Activated CD8-positive, alpha-beta memory T cell treated with anti-CD3 and anti-CD28 coated beads for 24 hours (primary cell): ENCODE measurements at regions not wholly inside any gene's neighbourhood (a gene's known extent, or its start where the extent isn't known, plus 50 kb on each side); places are given as distances from the start of the nearest gene placed in this dataset.

Experiments used
- DNase-seq: peaks from one replicate; pipeline ENCODE4 v3.0.0-alpha.2; 2020

DNA sequence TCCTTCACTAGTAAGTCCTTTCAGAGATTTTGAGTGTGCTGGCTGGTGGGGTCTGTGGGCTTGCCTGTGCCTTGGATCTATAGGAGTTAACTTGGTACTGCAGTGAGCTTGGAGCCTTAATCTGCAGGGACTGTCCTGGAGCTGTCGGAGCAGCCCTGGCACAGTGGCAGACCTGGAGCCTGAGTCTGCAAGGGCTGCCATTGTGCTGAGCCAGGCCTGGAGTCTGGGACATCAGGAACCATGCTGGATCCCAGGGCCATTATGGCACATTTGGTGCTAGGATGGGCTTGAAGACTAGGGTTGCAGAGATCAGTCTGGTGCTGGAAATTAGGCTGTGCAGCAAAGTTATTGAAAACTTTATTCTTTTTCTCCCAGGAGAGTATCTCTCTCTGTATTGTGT lies 665.4 kb downstream of the METTL15 start:
- no peak for DNase-seq

- no peak for DNase-seq
Observed at GRCh38 chr11:28770806-28771205, 662.6 kb downstream of the METTL15 start.

- no peak for DNase-seq
Observed at GRCh38 chr11:28767574-28767973, 659.4 kb downstream of the METTL15 start.

DNA sequence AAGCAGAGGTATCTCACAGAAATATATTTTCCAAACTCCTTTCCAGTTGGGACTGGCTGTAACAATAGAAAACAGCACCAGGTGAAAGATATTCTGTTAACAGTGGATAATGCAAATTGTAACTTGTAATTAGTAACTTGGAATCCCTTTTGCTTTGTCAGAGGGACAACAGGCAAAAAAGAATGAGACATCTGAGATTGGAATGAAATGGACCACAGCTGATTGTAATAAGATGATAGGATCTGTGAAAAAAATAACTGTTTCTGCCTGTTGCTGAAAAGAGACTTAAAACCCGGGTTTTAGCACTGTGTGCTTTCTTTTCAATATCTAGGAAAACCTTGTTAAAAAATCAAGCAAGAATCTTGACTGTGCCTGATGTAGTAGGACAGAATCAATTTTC lies 655.7 kb downstream of the METTL15 start:
- no peak for DNase-seq

DNA sequence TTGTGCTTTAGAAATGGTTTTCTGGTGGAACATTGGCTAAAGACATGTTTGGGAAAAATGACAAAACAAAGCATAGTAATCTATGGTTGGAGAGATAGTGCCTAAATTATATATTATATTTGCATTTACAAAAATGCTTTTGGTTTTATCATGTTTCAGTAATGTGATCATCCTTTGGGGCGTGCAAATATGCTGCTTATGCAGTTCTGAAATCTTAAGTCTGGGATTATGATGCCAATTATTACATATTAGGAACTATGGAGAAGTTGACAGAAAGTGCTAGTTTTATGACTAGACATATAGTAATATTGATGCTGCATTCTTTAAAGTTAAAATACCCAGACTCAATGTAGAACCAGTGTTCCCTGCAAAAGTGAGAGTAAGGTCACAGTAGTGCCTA lies 655.0 kb downstream of the METTL15 start:
- no peak for DNase-seq

DNA sequence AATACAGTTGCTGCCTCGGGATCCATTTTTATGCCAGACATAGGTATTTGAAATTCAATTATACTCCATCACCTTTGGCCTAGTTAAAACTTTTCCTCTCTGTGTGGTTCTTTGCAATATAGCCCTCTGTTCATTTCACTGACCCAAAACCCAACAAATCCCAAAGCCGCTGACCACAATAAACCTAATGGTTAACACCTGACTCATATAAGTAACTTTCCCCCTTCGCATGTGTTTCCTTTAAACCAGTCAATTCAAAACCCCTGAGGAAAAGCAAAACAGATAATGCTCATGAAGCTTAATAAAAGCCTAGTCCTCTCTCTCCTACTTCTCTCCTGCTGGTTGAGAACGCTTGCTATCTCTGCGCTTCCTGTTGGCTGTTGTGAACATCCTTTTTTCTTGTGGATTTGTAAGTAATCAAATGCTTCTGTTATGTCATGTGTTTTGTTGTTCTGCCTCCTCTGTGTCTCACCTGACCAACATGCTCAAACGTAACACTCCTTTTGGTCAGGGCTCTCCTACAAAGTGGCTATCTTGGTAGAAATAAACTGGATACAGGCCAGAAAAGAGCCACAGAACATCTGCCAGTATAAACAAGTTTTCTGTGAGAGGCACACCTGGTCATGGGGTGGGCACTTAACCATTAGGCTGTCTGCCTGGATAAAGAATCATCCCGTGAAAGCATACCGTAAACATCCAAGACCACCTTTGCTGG lies 652.6 kb downstream of the METTL15 start:
- DNase-seq = no peak

GRCh38 chr11:28759311-28759710 lies 651.1 kb downstream of the METTL15 start:
- DNase-seq = no peak

DNA sequence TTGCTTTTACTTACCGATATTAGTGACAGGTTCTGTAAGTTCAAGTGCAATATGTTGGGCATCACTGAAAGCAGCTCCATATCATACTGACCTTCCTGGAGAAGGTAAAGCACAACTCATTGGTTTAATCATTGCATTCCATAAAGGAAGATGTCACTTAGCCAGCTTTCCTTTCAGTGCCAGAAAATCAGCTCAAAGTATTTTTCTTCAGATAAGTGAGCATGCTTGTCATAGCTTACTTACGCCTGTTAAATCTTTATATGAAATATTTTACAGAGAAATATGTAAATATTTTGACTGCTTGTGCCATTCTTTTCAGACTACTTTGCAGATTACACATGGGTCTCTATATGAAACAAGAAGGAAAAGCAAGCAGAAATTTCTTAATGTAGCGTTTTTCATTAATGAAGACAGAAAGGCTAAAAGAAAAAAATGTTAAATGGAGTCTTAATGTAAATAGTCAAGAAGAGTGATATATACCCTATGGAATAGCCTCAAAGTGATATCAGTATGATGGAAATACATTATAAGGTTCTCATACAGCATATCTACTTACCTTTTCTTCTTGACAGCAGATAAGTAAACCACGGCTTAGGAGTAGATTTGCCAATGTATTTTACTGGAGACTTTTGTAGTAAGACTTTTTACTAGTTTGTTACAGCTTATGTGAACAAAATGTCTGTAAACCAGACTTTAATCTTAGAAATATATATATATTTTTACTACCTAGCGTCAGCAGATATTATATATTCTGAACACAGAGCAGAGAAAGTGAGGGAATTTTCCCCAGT lies 649.7 kb downstream of the METTL15 start:
- no peak for DNase-seq

DNA sequence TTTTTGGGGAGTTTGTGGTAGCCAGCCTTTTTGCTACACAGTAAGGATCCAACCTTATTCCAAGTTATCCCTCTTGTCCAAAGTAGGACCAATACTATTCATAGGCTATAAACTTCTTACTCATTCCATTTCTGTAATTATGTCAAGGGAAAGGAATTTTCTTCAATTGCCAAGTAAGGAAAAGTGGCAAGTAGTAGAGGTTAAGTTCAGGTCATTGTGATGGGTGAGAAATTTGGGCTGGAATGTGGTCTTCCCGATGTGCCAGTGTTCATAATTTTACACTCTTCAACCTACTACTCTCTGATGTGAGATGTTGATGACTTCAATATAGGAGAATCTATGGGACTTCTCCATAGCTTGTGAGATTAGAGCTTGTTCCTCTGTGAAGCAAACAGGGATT lies 648.8 kb downstream of the METTL15 start:
- DNase-seq = no peak

GRCh38 chr11:28743061-28743550 lies 634.9 kb downstream of the METTL15 start:
- no peak for DNase-seq

DNA sequence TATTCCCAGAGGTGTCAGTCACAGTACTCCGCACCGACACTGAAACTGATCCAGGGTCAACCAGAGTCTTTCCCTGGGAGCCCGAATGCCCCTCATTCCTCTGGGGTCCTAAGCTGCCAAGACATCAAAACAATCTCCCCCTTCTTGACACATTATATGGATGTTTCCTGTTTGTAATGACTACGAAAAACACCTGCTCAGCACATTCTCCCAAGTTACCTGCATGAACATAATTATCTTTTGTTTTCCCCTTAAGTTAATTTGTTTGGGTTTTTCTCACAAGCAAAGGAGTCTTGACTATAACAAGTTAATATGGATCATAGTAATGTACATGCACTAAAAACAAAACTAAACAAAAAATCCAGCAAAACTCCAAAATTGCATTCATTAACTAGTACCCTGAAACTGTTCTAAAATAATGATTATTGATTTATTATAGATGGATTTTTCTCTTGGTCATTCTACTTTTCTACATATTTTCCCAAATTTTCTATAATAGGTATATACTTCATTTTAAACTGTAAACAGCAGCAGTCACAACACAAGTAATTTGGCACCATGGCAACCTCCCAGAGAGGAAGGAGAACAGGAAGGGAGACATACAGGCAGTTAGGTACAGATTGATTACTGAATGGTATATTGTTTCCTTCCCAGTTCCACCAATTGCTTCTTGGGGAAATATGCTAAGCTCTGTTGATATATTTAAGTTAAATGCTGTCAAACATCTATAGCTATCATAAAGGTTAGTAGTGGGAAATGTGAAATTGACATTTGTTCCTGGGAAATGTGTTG lies 631.5 kb downstream of the METTL15 start:
- DNase-seq = no peak

GRCh38 chr11:28738549-28738948 lies 630.4 kb downstream of the METTL15 start:
- no peak for DNase-seq

GRCh38 chr11:28736256-28736655 lies 628.1 kb downstream of the METTL15 start:
- no peak for DNase-seq

DNA sequence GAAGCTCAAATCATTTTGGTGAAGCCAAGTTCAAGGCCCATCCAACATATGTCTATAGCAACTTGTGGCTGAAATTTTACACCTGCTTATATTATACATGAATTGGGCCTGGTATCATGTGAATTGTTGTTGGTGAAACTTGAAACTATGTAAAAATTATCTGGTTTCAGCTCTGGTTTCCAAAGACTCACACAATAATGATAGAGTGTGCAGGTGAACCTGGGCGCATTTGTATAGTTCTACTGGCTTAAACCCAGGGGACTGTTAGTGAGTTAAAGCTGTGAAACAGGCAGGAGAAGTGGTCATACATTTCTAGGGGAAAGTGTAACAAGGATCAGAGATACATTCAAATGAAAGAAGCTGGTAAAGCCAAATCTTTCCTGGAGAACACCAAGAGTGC lies 627.3 kb downstream of the METTL15 start:
- DNase-seq = no peak

GRCh38 chr11:28730889-28731288 lies 622.7 kb downstream of the METTL15 start:
- no peak for DNase-seq

- DNase-seq = no peak
Observed at GRCh38 chr11:28730336-28730735, 622.1 kb downstream of the METTL15 start.

GRCh38 chr11:28729339-28729738 lies 621.2 kb downstream of the METTL15 start:
- no peak for DNase-seq

GRCh38 chr11:28728666-28729065 lies 620.5 kb downstream of the METTL15 start:
- no peak for DNase-seq

GRCh38 chr11:28727254-28727653 lies 619.1 kb downstream of the METTL15 start:
- DNase-seq = no peak

DNA sequence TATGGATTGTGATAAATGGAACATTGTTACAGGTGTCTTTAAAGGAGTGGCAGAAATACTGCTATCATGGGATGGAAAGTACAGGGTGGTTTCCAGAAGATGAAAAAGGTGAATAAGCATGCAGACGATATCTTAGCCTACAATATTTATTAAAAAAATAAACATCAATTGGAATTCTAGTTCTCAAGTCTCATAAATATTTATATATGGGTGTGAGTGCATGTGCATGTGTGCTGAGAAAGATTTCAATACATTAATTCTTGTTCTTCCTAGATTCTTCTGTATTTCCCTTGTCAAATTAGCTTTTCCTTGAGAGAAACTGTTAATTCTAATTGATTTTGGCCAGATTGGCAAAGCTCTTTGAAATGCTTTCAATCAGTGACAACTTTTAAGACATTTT lies 618.2 kb downstream of the METTL15 start:
- no peak for DNase-seq

DNA sequence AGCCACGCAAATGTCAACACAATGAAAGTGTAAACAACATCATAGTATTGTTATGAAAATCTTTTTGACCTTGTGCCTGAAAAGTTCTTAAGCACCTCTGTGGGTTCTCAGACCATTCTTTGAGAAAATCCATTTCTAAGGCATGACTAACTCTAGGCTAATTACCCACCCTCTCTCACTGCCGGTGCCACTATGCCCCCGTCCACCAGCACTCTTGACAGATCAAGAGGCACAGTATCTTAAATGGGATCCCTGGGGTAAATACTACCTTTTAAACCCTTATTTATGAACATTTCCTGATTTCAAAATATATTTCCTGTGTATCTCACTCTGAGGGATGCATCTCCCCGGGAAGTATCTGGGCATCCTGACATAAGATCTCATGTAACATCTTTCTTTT lies 607.5 kb downstream of the METTL15 start:
- no peak for DNase-seq

DNA sequence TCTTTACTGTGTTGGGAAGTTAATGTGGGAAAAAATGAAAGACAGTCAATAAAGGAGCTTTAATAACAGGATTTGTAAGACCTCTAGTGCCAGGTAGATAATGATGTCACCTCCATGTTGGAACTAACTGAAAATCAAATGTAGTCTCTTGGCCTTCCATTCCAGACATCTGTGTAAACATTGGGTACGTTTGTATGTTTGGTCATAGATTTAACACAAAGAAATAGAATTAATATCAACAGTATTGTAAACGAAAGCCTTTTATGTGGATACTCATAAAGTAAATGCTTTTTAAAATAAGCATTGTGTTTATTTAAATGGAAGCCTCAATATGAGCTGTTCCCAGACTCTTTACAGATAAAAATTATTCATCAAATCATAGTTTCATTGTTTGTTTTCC lies 605.7 kb downstream of the METTL15 start:
- DNase-seq = no peak

DNA sequence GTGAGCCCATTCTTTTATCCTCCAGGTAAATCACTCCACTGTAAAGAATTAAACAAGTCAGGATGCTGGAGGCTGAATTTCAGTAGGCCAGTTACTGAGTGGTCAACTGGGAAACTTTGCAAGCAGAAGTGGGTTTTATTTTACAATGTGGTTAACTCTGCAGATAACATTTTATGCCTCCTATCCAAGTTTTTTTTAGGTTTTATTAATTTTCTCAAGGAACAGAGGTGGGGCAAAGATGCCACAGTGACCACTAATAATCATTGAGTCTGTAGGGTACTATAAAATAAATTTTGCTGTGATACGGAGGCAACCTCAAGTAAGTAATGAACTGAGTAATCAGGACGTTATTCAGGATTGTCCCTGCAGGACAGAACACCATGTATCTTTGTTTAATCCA lies 599.9 kb downstream of the METTL15 start:
- no peak for DNase-seq

GRCh38 chr11:28704801-28705200 lies 596.6 kb downstream of the METTL15 start:
- no peak for DNase-seq
